Fibroblast of lung (primary cell): ENCODE measurements at regions not wholly inside any gene's neighbourhood (a gene's known extent, or its start where the extent isn't known, plus 50 kb on each side); places are given as distances from the start of the nearest gene placed in this dataset.

ENCODE experiments used
- CTCF ChIP-seq, 2 donors: IDR thresholded peaks in 1 of 2; conservative IDR thresholded peaks in 1 of 2; 1 replicate in 1 of 2; 2 replicates in 1 of 2; pipeline ENCODE4 v1.5.1; 2011 to 2012; ENCODE audit warnings: low read length in 2 of 2, control low read depth in 1 of 2, inconsistent platforms in 1 of 2, low read depth in 1 of 2, mild to moderate bottlenecking in 1 of 2
- EZH2 ChIP-seq: IDR thresholded peaks from 2 replicates; pipeline ENCODE4 v1.5.1; 2012; ENCODE audit warnings: low read length, control low read depth, mild to moderate bottlenecking; ENCODE audit errors: missing control alignments

DNA sequence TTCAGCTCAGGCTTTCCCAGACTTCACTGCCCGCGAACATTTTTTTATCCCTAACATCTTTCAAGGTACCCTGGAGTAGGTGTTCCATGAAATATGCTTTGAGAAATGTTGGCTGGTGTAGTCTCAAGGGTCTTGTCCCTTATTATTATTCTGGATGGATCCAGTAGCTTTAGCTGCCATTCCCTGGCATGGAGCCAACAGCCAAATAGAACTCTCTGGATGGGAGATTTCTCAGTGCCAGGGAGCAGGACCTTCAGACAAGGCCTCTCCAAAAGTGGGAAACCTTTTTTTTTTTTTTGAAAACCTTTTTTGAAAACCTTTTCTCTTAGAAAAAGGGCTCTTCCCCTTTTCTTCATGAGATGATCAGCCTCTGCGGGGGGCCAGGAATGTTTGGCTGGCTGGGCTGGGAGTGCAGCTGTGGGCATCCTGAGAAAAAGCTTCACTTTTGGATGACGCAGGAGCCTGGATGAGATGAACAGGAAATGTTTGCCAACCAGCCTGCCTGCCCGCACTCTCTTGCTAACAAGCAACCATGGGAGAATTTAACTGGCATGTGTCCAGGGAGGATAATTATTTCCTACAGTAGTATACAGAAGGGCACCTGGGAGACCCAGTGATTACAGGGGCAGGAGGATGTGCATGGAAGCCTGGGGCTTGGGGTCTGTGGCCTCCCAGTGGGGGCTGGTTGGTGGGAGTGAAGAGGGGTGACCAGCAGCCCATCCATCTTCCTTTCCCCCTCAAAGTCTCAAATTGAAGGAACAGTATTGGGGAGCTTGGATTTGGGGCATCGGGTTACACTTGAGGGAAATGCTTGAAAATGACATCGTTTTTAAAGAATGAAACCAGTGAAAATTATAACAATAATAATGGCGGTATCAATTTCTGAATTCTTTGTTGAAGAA, 109.1 kb upstream of the LRIG1 start:
- TF ChIP-seq CTCF (conservative IDR thresholded peaks at IDR 0.05 in 1 of 2, IDR thresholded peaks at IDR 0.05 in 1 of 2; ENCODE audit: low read depth in 1 of 2, low read length in 2 of 2) (no peak), EZH2 (no peak)
